Myocyte (in vitro differentiated cells): ENCODE measurements at regions not wholly inside any gene's neighbourhood (a gene's known extent, or its start where the extent isn't known, plus 50 kb on each side); places are given as distances from the start of the nearest gene placed in this dataset.
"Not testable (repeated sequence)": the region's sequence is repeated elsewhere in the genome, so short reads cannot be mapped to it uniquely, and the experiment has no call there.

Experiments used
- DNase-seq: peaks from one replicate; pipeline ENCODE4 v3.0.0-alpha.2; 2012; ENCODE audit warnings: low read depth

- DNase-seq = no peak
These were observed 525.5 kb downstream of the KIF2B start for GRCh38 chr17:54348234-54348633.

- no peak for DNase-seq
These were observed 531.2 kb downstream of the KIF2B start for GRCh38 chr17:54353789-54354525.

GRCh38 chr17:54361073-54361472 is 538.3 kb downstream of the KIF2B start:
- DNase-seq = not testable (repeated sequence)

GRCh38 chr17:54368906-54369305 is 531.7 kb upstream of the TOM1L1 start:
- DNase-seq = no peak

GRCh38 chr17:54372069-54372749 is 528.4 kb upstream of the TOM1L1 start:
- DNase-seq = no peak

GRCh38 chr17:54373970-54374369 is 526.7 kb upstream of the TOM1L1 start:
- DNase-seq = no peak

GRCh38 chr17:54376409-54376808 is 524.2 kb upstream of the TOM1L1 start:
- not testable (repeated sequence) for DNase-seq

- no peak for DNase-seq
These were observed 519.2 kb upstream of the TOM1L1 start for GRCh38 chr17:54381482-54381881.

GRCh38 chr17:54404259-54404658 is 496.4 kb upstream of the TOM1L1 start:
- DNase-seq = no peak

GRCh38 chr17:54405826-54406225 is 494.8 kb upstream of the TOM1L1 start:
- DNase-seq = no peak

- DNase-seq = no peak
These were observed 491.9 kb upstream of the TOM1L1 start for GRCh38 chr17:54408731-54409130.

- no peak for DNase-seq
These were observed 482.2 kb upstream of the TOM1L1 start for GRCh38 chr17:54418467-54418866.

- no peak for DNase-seq
These were observed 475.0 kb upstream of the TOM1L1 start for GRCh38 chr17:54425671-54426070.

- no peak for DNase-seq
These were observed 474.3 kb upstream of the TOM1L1 start for GRCh38 chr17:54426296-54426886.

- DNase-seq = no peak
These were observed 464.7 kb upstream of the TOM1L1 start for GRCh38 chr17:54435966-54436365.

- no peak for DNase-seq
These were observed 460.8 kb upstream of the TOM1L1 start for GRCh38 chr17:54439816-54440215.

- no peak for DNase-seq
These were observed 449.6 kb upstream of the TOM1L1 start for GRCh38 chr17:54451051-54451450.

- DNase-seq = no peak
These were observed 447.8 kb upstream of the TOM1L1 start for GRCh38 chr17:54452666-54453348.

- no peak for DNase-seq
These were observed 445.3 kb upstream of the TOM1L1 start for GRCh38 chr17:54455251-54455868.

- not testable (repeated sequence) for DNase-seq
These were observed 435.2 kb upstream of the TOM1L1 start for GRCh38 chr17:54465443-54465842.

- DNase-seq = no peak
These were observed 433.8 kb upstream of the TOM1L1 start for GRCh38 chr17:54466875-54467274.
